Fibroblast of skin of scalp (primary cell): ENCODE measurements at regions not wholly inside any gene's neighbourhood (a gene's known extent, or its start where the extent isn't known, plus 50 kb on each side); places are given as distances from the start of the nearest gene placed in this dataset.

Experiments
- DNase-seq: peaks from one replicate; pipeline ENCODE4 v3.0.0-alpha.2; 2013

GRCh38 chr6:2426561-2427340 lies 181.3 kb upstream of the GMDS start:
- peak; percentile 87 for DNase-seq

GRCh38 chr6:2416128-2416712 lies 170.8 kb upstream of the GMDS start:
- DNase-seq: no peak

GRCh38 chr6:2414885-2415547 lies 169.6 kb upstream of the GMDS start:
- no peak for DNase-seq

GRCh38 chr6:2412731-2413130 lies 167.3 kb upstream of the GMDS start:
- DNase-seq: peak; percentile 64

- DNase-seq: no peak
Measured at GRCh38 chr6:2410656-2411380, 165.4 kb upstream of the GMDS start.

- DNase-seq: no peak
Measured at GRCh38 chr6:2407525-2407924, 162.1 kb upstream of the GMDS start.

GRCh38 chr6:2404211-2404929 lies 159.0 kb upstream of the GMDS start:
- no peak for DNase-seq

GRCh38 chr6:2403546-2403945 lies 158.1 kb upstream of the GMDS start:
- no peak for DNase-seq

- peak; percentile 78 for DNase-seq
Measured at GRCh38 chr6:2396846-2397630, 151.6 kb upstream of the GMDS start.

- DNase-seq: no peak
Measured at GRCh38 chr6:2396042-2396657, 150.7 kb upstream of the GMDS start.

- no peak for DNase-seq
Measured at GRCh38 chr6:2388554-2389324, 143.3 kb upstream of the GMDS start.

GRCh38 chr6:2387445-2387844 lies 142.0 kb upstream of the GMDS start:
- DNase-seq: no peak

GRCh38 chr6:2385471-2385983 lies 140.1 kb upstream of the GMDS start:
- no peak for DNase-seq

- no peak for DNase-seq
Measured at GRCh38 chr6:2384528-2384927, 139.1 kb upstream of the GMDS start.

- DNase-seq: no peak
Measured at GRCh38 chr6:2381872-2382661, 136.7 kb upstream of the GMDS start.

GRCh38 chr6:2378891-2379652 lies 133.7 kb upstream of the GMDS start:
- DNase-seq: peak; percentile 58

GRCh38 chr6:2378046-2378657 lies 132.7 kb upstream of the GMDS start:
- DNase-seq: no peak
